GM12878 (cell line): ENCODE measurements at regions not wholly inside any gene's neighbourhood (a gene's known extent, or its start where the extent isn't known, plus 50 kb on each side); places are given as distances from the start of the nearest gene placed in this dataset.

Experiments
- ATAC-seq: fragments of 200-7000 bp; cut with Tn5 transposase; 3 replicates; pipeline ENCODE4 v1.9.1; 2020; ENCODE audit warnings: mild to moderate bottlenecking, moderate library complexity
- BruUV-seq: library from RNA; stranded (reverse); fragments of 400-500 nt; replicated peaks from 2 replicates; lab custom pipeline; 2021; lab: Mats Ljungman, UMichigan
- CTCF ChIA-PET: fragments of 300-600 bp; sonication (Branson Sonifier 250); formaldehyde crosslinking; extraction: SDS; loops from one replicate; lab custom pipeline; 2021; ENCODE audit warnings: inconsistent platforms; lab: Yijun Ruan, JAX
- POLR2A ChIA-PET: fragments of 350-600 bp; formaldehyde crosslinking; extraction: SDS; loops from one replicate; lab custom pipeline; 2021; ENCODE audit warnings: inconsistent platforms; lab: Charles Lee
- RAD21 ChIA-PET: fragments of 300-600 bp; sonication (Branson Sonifier 250); formaldehyde crosslinking; loops from one replicate; lab custom pipeline; 2023; ENCODE audit warnings: antibody characterized with exemption; ENCODE audit not compliant: unreplicated experiment; lab: Charles Lee
- SMC1A ChIA-PET: fragments of 300-600 bp; sonication (Branson Sonifier 250); formaldehyde crosslinking; loops from one replicate; lab custom pipeline; 2023; ENCODE audit not compliant: unreplicated experiment, uncharacterized antibody; lab: Charles Lee
- DNase-seq: peaks from one replicate; pipeline ENCODE4 v3.0.0-alpha.2; 2011; ENCODE audit warnings: low read depth, low spot score
- FAIRE-seq: peaks from 3 replicates; lab custom pipeline; 2011; peaks lifted over from hg19 to GRCh38; lab: Jason Lieb, UNC
- H2AFZ ChIP-seq: 2 replicates; pipeline ENCODE4 v1.6.0; 2011; ENCODE audit warnings: low read depth, low read length, control low read depth; ENCODE audit not compliant: control insufficient read depth
- H3K27ac ChIP-seq: 2 replicates; pipeline ENCODE4 v1.5.1; 2011; ENCODE audit warnings: control low read depth; ENCODE audit not compliant: control insufficient read depth, insufficient read depth
- H3K27me3 ChIP-seq, 2 experiments: replicated peaks in 1 of 2; 2 replicates each; pipeline versions ENCODE4 v1.6.0 to v1.6.1; 2011; ENCODE audit warnings: low read length in 1 of 2; ENCODE audit not compliant: control insufficient read depth in 2 of 2, insufficient read depth in 2 of 2
- H3K36me3 ChIP-seq, 2 experiments: 2 replicates each; pipeline ENCODE4 v1.5.1; 2011; ENCODE audit warnings: low read length in 1 of 2; ENCODE audit not compliant: control insufficient read depth in 2 of 2, insufficient read depth in 2 of 2
- H3K4me1 ChIP-seq: 2 replicates; pipeline ENCODE4 v1.6.1; 2011; ENCODE audit warnings: mild to moderate bottlenecking, low read length, moderate library complexity, mixed read lengths; ENCODE audit not compliant: control insufficient read depth, insufficient read depth
- H3K4me2 ChIP-seq: 2 replicates; pipeline ENCODE4 v1.6.0; 2011; ENCODE audit warnings: control low read depth; ENCODE audit not compliant: control insufficient read depth, insufficient read depth
- H3K4me3 ChIP-seq: fragments of 200-600 bp; sonication (generic); 2 replicates; pipeline ENCODE4 v1.5.1; 2016
- H3K79me2 ChIP-seq: 2 replicates; pipeline ENCODE4 v1.6.0; 2011; ENCODE audit warnings: low read length; ENCODE audit not compliant: control insufficient read depth, insufficient read depth
- H3K9ac ChIP-seq: 2 replicates; pipeline ENCODE4 v1.8.0; 2011; ENCODE audit warnings: low read length, control low read depth, mixed read lengths; ENCODE audit not compliant: control insufficient read depth, insufficient read depth
- H3K9me3 ChIP-seq: replicated peaks from 3 replicates; pipeline ENCODE4 v1.5.1; 2011; ENCODE audit warnings: mild to moderate bottlenecking, low read length; ENCODE audit not compliant: control insufficient read depth, insufficient read depth
- H4K20me1 ChIP-seq: 2 replicates; pipeline ENCODE4 v1.6.0; 2011; ENCODE audit not compliant: control insufficient read depth, insufficient read depth
- BHLHE40 ChIP-seq, 2 experiments: fragments of 450-650 bp in 1 of 2; IDR thresholded peaks; 2 replicates each; pipeline ENCODE4 v1.6.1; 2011 to 2017; ENCODE audit warnings: low read depth in 2 of 2, borderline replicate concordance in 1 of 2, improper control_type of control experiment in 1 of 2, low read length in 1 of 2, mild to moderate bottlenecking in 1 of 2
- CEBPB ChIP-seq, 2 experiments: fragments of 150-350 bp in 1 of 2; IDR thresholded peaks; 2 replicates each; pipeline ENCODE4 v1.6.1; 2012 to 2014; ENCODE audit warnings: low read depth in 2 of 2, low read length in 2 of 2, borderline replicate concordance in 1 of 2, inconsistent platforms in 1 of 2
- EGR1 ChIP-seq, 2 experiments: IDR thresholded peaks; 1 replicate in 1 of 2; 2 replicates in 1 of 2; pipeline ENCODE4 v1.6.1; 2011 to 2012; ENCODE audit warnings: low read depth in 2 of 2, low read length in 2 of 2, borderline replicate concordance in 1 of 2, mild to moderate bottlenecking in 1 of 2, moderate library complexity in 1 of 2
- FOXM1 ChIP-seq: IDR thresholded peaks from 2 replicates; pipeline ENCODE4 v1.6.1; 2012; ENCODE audit warnings: low read depth, mild to moderate bottlenecking, inconsistent platforms, low read length, moderate library complexity
- GATAD2B ChIP-seq: fragments of 450-650 bp; conservative IDR thresholded peaks from 2 replicates; pipeline ENCODE4 v1.6.1; 2017; ENCODE audit warnings: low read depth, mild to moderate bottlenecking, moderate library complexity
- KDM1A ChIP-seq: fragments of 200-600 bp; sonication (generic); IDR thresholded peaks from 2 replicates; pipeline ENCODE4 v1.6.1; 2016; ENCODE audit warnings: borderline replicate concordance
- RBBP5 ChIP-seq: fragments of 200-600 bp; sonication (generic); conservative IDR thresholded peaks from 2 replicates; pipeline ENCODE4 v1.6.1; 2016
- SRF ChIP-seq, 2 experiments: IDR thresholded peaks; 2 replicates each; pipeline ENCODE4 v1.6.1; 2011; ENCODE audit warnings: low read depth in 2 of 2, low read length in 2 of 2, mild to moderate bottlenecking in 1 of 2, moderate library complexity in 1 of 2
- YBX1 ChIP-seq: fragments of 450-650 bp; IDR thresholded peaks from 2 replicates; pipeline ENCODE4 v1.6.1; 2016; ENCODE audit warnings: antibody characterized with exemption
- ZNF217 ChIP-seq: fragments of 450-650 bp; IDR thresholded peaks from 2 replicates; pipeline ENCODE4 v1.6.1; 2017; ENCODE audit warnings: antibody characterized with exemption, mild to moderate bottlenecking
- ZZZ3 ChIP-seq: IDR thresholded peaks from 2 replicates; pipeline ENCODE4 v1.6.1; 2011; ENCODE audit warnings: low read depth; ENCODE audit not compliant: control insufficient read depth, insufficient read length
- WGBS: methylation state at CpG from one replicate; pipeline ENCODE4 v1.1.6; 2016; ENCODE audit warnings: low lambda C conversion rate; ENCODE audit not compliant: insufficient replicate concordance, insufficient coverage; ENCODE audit errors: missing lambda C conversion rate; 5-methylcytosine and 5-hydroxymethylcytosine counted together
- in situ Hi-C: fragments of 300-500 bp; cut with MboI; formaldehyde crosslinking; loops from 9 replicates; pipeline ENCODE4 v1.14.3; 2018; ENCODE audit warnings: mixed read lengths
- intact Hi-C: fragments of 100-400 bp; cut with micrococcal nuclease; formaldehyde crosslinking; loops from one replicate; pipeline ENCODE4 v1.14.2; 2022; ENCODE audit not compliant: unreplicated experiment
- TF ChIP-seq, protein P1 (sequence below): fragments of 450-650 bp; formaldehyde crosslinking; IDR thresholded peaks from 2 replicates; pipeline ENCODE4 v1.5.0; 2022; ENCODE audit warnings: mild to moderate bottlenecking, missing genetic modification characterization
- TF ChIP-seq, protein P2 (sequence below): fragments of 450-650 bp; formaldehyde crosslinking; IDR thresholded peaks from 2 replicates; pipeline ENCODE4 v1.4.0; 2020; ENCODE audit warnings: mild to moderate bottlenecking, moderate library complexity
- TF ChIP-seq, protein P3 (sequence below): fragments of 450-650 bp; IDR thresholded peaks from 2 replicates; pipeline ENCODE4 v1.6.1; 2017; ENCODE audit warnings: low read depth, mild to moderate bottlenecking, moderate library complexity

DNA sequence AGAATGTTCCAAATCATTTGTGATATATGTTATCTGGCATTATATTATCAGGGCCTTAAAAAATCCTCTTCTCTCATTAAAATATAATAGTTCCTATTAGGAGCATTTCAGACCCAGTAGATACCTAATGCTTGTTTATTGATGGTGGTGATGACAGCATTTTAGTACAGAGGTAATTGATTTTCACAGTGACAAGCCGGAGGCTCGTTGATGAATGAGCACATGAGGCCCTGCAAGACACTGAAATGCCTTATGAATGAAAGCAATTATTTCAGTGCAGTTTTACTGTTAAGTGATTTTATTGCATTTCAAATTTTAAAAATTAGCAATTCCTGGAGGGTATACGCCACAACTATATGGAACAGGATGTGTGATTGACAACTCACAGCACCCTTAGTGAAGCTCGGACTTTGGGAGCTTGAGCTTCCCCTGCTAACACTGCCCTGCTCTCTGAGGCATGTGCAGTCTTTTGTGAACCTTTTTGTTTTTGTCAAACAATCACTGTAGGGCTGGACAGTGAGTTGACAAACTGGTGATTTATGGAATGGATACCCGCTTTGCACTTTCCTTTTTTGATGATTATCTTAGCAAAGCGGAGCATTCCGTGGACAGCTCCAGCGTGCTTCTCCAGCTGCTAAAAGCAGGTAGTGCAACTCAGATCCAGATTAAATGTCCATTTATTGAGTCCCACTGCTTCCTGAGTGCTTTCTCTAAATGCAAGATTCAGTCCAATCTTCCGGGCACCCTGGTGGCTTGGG, 187.0 kb upstream of the ATP10A start (continued):
- TF ChIP-seq FOXM1 (no peak), GATAD2B (no peak)

DNA sequence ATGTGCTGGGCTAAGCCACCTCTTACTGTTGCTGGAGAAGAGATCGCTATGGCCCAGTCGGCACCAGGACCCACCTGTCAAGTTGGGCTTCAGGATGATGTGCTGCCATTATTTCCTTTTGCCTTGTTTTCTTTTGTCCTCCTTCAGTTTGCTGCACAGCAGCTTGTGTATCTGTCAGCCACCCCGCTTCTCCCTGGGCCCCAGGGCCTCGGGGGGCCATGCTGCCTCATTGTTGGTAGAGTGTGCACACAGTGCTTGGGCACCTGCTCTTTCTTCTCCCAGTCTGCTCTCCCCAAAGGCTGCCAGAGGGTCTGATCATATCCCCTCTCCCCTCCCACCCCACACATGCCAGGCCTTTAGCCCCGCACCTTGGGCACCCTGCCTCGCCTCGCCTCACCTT, 185.5 kb upstream of the ATP10A start:
- ChIA-PET RAD21 (no interaction called here), POLR2A (no interaction called here), SMC1A (no interaction called here), CTCF (no interaction called here)
- DNase-seq (no peak), FAIRE-seq (no peak), ATAC-seq (no peak)
- Histone ChIP-seq H3K4me3 (no peak overlapping the region), H4K20me1 (no peaks in the 10 kb centered on the region), H3K4me1 (no peaks in the 10 kb centered on the region), H3K79me2 (no peaks in the 10 kb centered on the region), H3K4me2 (no peak overlapping the region), H3K27me3 (no peaks in the 10 kb centered on the region), H3K27ac (no peak overlapping the region), H3K9me3 (no peaks in the 10 kb centered on the region; the same call in 2 of the 3 replicates), H2AFZ (no peak overlapping the region), H3K36me3 (no peaks in the 10 kb centered on the region), H3K9ac (no peak overlapping the region)
- no TSS peak for BruUV-seq
- 33% methylated on average over 4 of the region's 7 CpGs for WGBS
- intact Hi-C loops, result no loop called here
- in situ Hi-C loops, result no loop called here
- TF ChIP-seq ZZZ3 (no peak), YBX1 (no peak), CEBPB (IDR thresholded peaks at IDR 0.05; ENCODE audit: borderline replicate concordance in 1 of 2, low read depth in 2 of 2, low read length in 2 of 2) (no peak), ZNF217 (no peak), RBBP5 (no peak), SRF (IDR thresholded peaks at IDR 0.05; ENCODE audit: low read depth in 2 of 2, low read length in 2 of 2) (no peak), BHLHE40 (IDR thresholded peaks at IDR 0.05; ENCODE audit: borderline replicate concordance in 1 of 2, low read depth in 2 of 2, low read length in 1 of 2) (no peak), EGR1 (IDR thresholded peaks at IDR 0.05; ENCODE audit: borderline replicate concordance in 1 of 2, low read depth in 2 of 2, low read length in 2 of 2) (no peak), KDM1A (no peak)
- TF ChIP-seq, protein P1, sequence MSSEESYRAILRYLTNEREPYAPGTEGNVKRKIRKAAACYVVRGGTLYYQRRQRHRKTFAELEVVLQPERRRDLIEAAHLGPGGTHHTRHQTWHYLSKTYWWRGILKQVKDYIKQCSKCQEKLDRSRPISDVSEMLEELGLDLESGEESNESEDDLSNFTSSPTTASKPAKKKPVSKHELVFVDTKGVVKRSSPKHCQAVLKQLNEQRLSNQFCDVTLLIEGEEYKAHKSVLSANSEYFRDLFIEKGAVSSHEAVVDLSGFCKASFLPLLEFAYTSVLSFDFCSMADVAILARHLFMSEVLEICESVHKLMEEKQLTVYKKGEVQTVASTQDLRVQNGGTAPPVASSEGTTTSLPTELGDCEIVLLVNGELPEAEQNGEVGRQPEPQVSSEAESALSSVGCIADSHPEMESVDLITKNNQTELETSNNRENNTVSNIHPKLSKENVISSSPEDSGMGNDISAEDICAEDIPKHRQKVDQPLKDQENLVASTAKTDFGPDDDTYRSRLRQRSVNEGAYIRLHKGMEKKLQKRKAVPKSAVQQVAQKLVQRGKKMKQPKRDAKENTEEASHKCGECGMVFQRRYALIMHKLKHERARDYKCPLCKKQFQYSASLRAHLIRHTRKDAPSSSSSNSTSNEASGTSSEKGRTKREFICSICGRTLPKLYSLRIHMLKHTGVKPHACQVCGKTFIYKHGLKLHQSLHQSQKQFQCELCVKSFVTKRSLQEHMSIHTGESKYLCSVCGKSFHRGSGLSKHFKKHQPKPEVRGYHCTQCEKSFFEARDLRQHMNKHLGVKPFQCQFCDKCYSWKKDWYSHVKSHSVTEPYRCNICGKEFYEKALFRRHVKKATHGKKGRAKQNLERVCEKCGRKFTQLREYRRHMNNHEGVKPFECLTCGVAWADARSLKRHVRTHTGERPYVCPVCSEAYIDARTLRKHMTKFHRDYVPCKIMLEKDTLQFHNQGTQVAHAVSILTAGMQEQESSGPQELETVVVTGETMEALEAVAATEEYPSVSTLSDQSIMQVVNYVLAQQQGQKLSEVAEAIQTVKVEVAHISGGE (CRISPR knock-in tag), result no peak
- TF ChIP-seq, protein P2, sequence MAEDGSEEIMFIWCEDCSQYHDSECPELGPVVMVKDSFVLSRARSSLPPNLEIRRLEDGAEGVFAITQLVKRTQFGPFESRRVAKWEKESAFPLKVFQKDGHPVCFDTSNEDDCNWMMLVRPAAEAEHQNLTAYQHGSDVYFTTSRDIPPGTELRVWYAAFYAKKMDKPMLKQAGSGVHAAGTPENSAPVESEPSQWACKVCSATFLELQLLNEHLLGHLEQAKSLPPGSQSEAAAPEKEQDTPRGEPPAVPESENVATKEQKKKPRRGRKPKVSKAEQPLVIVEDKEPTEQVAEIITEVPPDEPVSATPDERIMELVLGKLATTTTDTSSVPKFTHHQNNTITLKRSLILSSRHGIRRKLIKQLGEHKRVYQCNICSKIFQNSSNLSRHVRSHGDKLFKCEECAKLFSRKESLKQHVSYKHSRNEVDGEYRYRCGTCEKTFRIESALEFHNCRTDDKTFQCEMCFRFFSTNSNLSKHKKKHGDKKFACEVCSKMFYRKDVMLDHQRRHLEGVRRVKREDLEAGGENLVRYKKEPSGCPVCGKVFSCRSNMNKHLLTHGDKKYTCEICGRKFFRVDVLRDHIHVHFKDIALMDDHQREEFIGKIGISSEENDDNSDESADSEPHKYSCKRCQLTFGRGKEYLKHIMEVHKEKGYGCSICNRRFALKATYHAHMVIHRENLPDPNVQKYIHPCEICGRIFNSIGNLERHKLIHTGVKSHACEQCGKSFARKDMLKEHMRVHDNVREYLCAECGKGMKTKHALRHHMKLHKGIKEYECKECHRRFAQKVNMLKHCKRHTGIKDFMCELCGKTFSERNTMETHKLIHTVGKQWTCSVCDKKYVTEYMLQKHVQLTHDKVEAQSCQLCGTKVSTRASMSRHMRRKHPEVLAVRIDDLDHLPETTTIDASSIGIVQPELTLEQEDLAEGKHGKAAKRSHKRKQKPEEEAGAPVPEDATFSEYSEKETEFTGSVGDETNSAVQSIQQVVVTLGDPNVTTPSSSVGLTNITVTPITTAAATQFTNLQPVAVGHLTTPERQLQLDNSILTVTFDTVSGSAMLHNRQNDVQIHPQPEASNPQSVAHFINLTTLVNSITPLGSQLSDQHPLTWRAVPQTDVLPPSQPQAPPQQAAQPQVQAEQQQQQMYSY, result no peak
- TF ChIP-seq, protein P3, sequence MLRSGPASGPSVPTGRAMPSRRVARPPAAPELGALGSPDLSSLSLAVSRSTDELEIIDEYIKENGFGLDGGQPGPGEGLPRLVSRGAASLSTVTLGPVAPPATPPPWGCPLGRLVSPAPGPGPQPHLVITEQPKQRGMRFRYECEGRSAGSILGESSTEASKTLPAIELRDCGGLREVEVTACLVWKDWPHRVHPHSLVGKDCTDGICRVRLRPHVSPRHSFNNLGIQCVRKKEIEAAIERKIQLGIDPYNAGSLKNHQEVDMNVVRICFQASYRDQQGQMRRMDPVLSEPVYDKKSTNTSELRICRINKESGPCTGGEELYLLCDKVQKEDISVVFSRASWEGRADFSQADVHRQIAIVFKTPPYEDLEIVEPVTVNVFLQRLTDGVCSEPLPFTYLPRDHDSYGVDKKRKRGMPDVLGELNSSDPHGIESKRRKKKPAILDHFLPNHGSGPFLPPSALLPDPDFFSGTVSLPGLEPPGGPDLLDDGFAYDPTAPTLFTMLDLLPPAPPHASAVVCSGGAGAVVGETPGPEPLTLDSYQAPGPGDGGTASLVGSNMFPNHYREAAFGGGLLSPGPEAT, result no peak
